ENCODE measurements at regions not wholly inside any gene's neighbourhood (a gene's known extent, or its start where the extent isn't known, plus 50 kb on each side); places are given as distances from the start of the nearest gene placed in this dataset.

- H2BK120ac ChIP-seq (ENCODE audit: low read depth, low read length, poor library complexity, severe bottlenecking): no peak overlapping the region
- no peaks in the 10 kb centered on the region for H3K27me3 Mint-ChIP-seq (ENCODE audit: low read depth)
- H3K79me1 ChIP-seq (ENCODE audit: insufficient read depth, low read depth, low read length, poor library complexity, severe bottlenecking): no peaks in the 10 kb centered on the region
- H2BK15ac ChIP-seq (ENCODE audit: low read depth, low read length): no peak overlapping the region
- H3K4me3 Mint-ChIP-seq: no peak overlapping the region
- no peak overlapping the region for H3K23ac ChIP-seq (ENCODE audit: insufficient read length, low read depth, low read length)
- no peak overlapping the region for H3K14ac ChIP-seq (ENCODE audit: insufficient read depth, low read length)
- H3K27ac ChIP-seq (ENCODE audit: insufficient read length, low read depth, low read length): no peak overlapping the region
- H3K36me3 Mint-ChIP-seq (ENCODE audit: insufficient read depth in 1 of 3, low read depth in 3 of 3): peaks cover 0 to 5% (median 3%) of the 10 kb centered on the region in 3 experiments; a peak in 3 of 7 replicates
- no peaks in the 10 kb centered on the region for H3K27me3 ChIP-seq (ENCODE audit: insufficient read depth, low read length)
- no peak overlapping the region for H2BK12ac ChIP-seq (ENCODE audit: insufficient read length, low read depth, low read length)
- no peak overlapping the region for H3K18ac ChIP-seq (ENCODE audit: insufficient read length, low read depth, low read length)
- no peaks in the 10 kb centered on the region for H3K79me2 ChIP-seq (ENCODE audit: insufficient read depth, low read length)
- H3K23me2 ChIP-seq (ENCODE audit: insufficient read length, low read depth, low read length, poor library complexity, severe bottlenecking): no peaks in the 10 kb centered on the region
- H2AK5ac ChIP-seq (ENCODE audit: insufficient read length, low read length): no peak overlapping the region
- no peaks in the 10 kb centered on the region for H4K20me1 ChIP-seq (ENCODE audit: control insufficient read depth, insufficient read depth, insufficient read length)
- no peak overlapping the region for H3K9ac ChIP-seq (ENCODE audit: extremely low read depth, insufficient read length, low read length)
- H3K4ac ChIP-seq (ENCODE audit: low read depth, low read length): no peak overlapping the region
- no peak overlapping the region for H4K8ac ChIP-seq (replicated peaks; ENCODE audit: insufficient read length, low read depth, low read length)
- H3T11ph ChIP-seq (ENCODE audit: low read length): no peak overlapping the region
- H4K5ac ChIP-seq (ENCODE audit: insufficient read length, low read depth, low read length): no peak overlapping the region
- no peak overlapping the region for H3K56ac ChIP-seq (ENCODE audit: insufficient read length, low read depth, low read length)
- peaks cover 10 to 11% of the 10 kb centered on the region in 2 experiments; a peak in 4 of 5 replicates for H3K9me3 Mint-ChIP-seq
- H2AFZ ChIP-seq (ENCODE audit: low read length): no peak overlapping the region
- H3K4me1 Mint-ChIP-seq: no peaks in the 10 kb centered on the region
- no peak overlapping the region for H2BK20ac ChIP-seq (ENCODE audit: low read depth, low read length, poor library complexity, severe bottlenecking)
- H3K27ac Mint-ChIP-seq: no peak overlapping the region
- peak; percentile 36 for DNase-seq
- H2BK5ac ChIP-seq (ENCODE audit: insufficient read length, low read length): no peak overlapping the region
- H3K9me3 ChIP-seq (ENCODE audit: control insufficient read depth, low read depth, low read length): no peaks in the 10 kb centered on the region
- H3K4me1 ChIP-seq (ENCODE audit: insufficient read depth, low read length): no peaks in the 10 kb centered on the region
- no CpG with 5 or more reads among the region's 24 CpGs for WGBS (ENCODE audit: extremely low coverage, insufficient read length, low lambda C conversion rate)
- H3K4me2 ChIP-seq (ENCODE audit: insufficient read depth, insufficient read length, low read length): no peak overlapping the region
- 0 out of 3 replicates have a peak, but pooled peaks have one; percentile 10 for TF ChIP-seq CTCF (conservative IDR thresholded peaks at IDR 0.05)
- H4K91ac ChIP-seq (ENCODE audit: insufficient read length, low read depth, low read length): no peak overlapping the region
Measured at GRCh38 chr4:20178902-20179576, 72.7 kb upstream of the SLIT2 start.
